Endothelial cell (in vitro differentiated cells): ENCODE measurements at regions not wholly inside any gene's neighbourhood (a gene's known extent, or its start where the extent isn't known, plus 50 kb on each side); places are given as distances from the start of the nearest gene placed in this dataset.

Experiments
- DNase-seq: peaks from one replicate; pipeline ENCODE4 v3.0.0; 2021; ENCODE audit warnings: low spot score
- H3K27ac Mint-ChIP-seq: one replicate; pipeline ENCODE4 v1.8.0; 2021; ENCODE audit warnings: mixed read lengths, inconsistent platforms; ENCODE audit not compliant: unreplicated experiment
- H3K27me3 Mint-ChIP-seq: one replicate; pipeline ENCODE4 v1.8.0; 2021; ENCODE audit warnings: mild to moderate bottlenecking, moderate library complexity, mixed read lengths, inconsistent platforms; ENCODE audit not compliant: unreplicated experiment
- H3K36me3 Mint-ChIP-seq: one replicate; pipeline ENCODE4 v1.8.0; 2021; ENCODE audit warnings: mild to moderate bottlenecking, low read depth, mixed read lengths, inconsistent platforms; ENCODE audit not compliant: unreplicated experiment
- H3K4me1 Mint-ChIP-seq: one replicate; pipeline ENCODE4 v1.8.0; 2021; ENCODE audit warnings: mild to moderate bottlenecking, mixed read lengths, inconsistent platforms; ENCODE audit not compliant: unreplicated experiment
- H3K4me3 Mint-ChIP-seq: one replicate; pipeline ENCODE4 v1.8.0; 2021; ENCODE audit warnings: mild to moderate bottlenecking, mixed read lengths, inconsistent platforms; ENCODE audit not compliant: unreplicated experiment
- H3K9me3 Mint-ChIP-seq: one replicate; pipeline ENCODE4 v1.8.0; 2021; ENCODE audit warnings: mixed read lengths, inconsistent platforms; ENCODE audit not compliant: unreplicated experiment
- CTCF ChIP-seq: fragments of 200-600 bp; sonication (generic); IDR thresholded peaks from one replicate; pipeline ENCODE4 v1.5.0; 2021; ENCODE audit warnings: antibody characterized with exemption; ENCODE audit not compliant: unreplicated experiment

- H3K9me3 Mint-ChIP-seq: no peaks in the 10 kb centered on the region
- no peak overlapping the region for H3K27ac Mint-ChIP-seq
- H3K27me3 Mint-ChIP-seq: peaks cover 2% of the 10 kb centered on the region
- peak; percentile 4 for DNase-seq
- no peaks in the 10 kb centered on the region for H3K36me3 Mint-ChIP-seq
- TF ChIP-seq CTCF: no peak
- peaks cover 7% of the 10 kb centered on the region for H3K4me1 Mint-ChIP-seq
- no peak overlapping the region for H3K4me3 Mint-ChIP-seq
These were observed 62.7 kb upstream of the PDE4D start for GRCh38 chr5:59956130-59956783.

DNA sequence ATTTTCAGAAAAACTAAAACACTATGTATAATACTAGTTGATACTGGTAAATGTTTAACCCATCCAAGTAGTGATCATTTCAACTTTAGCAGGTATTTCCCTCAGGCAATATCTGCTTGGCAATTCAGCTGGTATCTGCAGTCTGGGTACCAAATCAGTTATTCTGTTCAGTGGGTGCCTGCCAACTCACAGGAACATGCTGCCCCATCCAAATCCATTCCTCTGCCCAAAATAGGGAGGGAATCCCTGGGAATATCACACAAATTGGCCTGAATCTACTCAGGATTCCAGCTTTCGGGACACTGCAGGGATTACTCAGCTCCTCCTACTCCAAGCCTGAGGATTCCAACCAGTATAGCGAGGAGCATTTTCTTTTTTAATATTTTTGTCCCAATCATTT, 61.7 kb upstream of the PDE4D start:
- Mint-ChIP-seq H3K27ac (no peak overlapping the region), H3K4me3 (no peak overlapping the region), H3K36me3 (no peaks in the 10 kb centered on the region), H3K27me3 (peaks cover 2% of the 10 kb centered on the region), H3K4me1 (peaks cover 7% of the 10 kb centered on the region), H3K9me3 (no peaks in the 10 kb centered on the region)
- TF ChIP-seq CTCF: no peak
- DNase-seq: no peak

DNA sequence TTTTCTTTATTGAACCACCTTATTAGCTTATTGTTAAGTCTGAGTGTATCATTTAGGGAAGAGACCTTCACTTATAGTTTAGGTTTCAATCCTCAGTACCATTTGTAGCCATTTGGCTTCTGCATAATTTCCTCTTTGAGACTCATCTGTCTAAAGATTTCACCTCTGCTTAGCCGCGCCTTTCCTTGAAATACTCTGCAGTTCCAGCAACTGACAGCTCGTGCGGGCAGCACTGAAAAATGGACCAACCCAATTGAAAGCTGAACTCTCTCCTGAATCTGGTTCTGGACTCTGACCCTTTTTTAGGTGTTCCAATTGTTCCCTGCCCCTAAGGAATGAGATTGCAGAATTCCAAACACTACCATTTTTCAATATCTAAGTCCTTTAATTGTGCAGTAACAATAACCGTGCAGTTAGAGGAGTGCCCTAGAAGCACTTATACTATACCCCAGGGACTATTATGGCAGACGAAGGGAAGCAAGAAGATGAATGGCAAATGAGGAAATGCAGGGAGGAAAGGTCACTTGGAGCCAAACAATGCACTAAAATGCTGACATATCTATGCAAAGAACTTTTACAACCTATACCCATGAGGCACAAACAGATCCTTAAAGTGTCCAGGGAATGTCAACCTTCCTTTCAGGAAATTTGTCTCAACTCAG, 50.1 kb upstream of the PDE4D start:
- Mint-ChIP-seq H3K36me3 (no peaks in the 10 kb centered on the region), H3K4me3 (no peak overlapping the region), H3K27ac (no peak overlapping the region), H3K27me3 (no peaks in the 10 kb centered on the region), H3K4me1 (peaks cover 15% of the 10 kb centered on the region), H3K9me3 (no peaks in the 10 kb centered on the region)
- no peak for TF ChIP-seq CTCF
- no peak for DNase-seq
